Pulmonary artery endothelial cell (primary cell): ENCODE measurements at regions not wholly inside any gene's neighbourhood (a gene's known extent, or its start where the extent isn't known, plus 50 kb on each side); places are given as distances from the start of the nearest gene placed in this dataset.
"Not testable (repeated sequence)": the region's sequence is repeated elsewhere in the genome, so short reads cannot be mapped to it uniquely, and the experiment has no call there.

Experiments used
- DNase-seq: peaks from one replicate; pipeline ENCODE4 v3.0.0-alpha.2; 2011; ENCODE audit warnings: low read depth, low spot score

DNA sequence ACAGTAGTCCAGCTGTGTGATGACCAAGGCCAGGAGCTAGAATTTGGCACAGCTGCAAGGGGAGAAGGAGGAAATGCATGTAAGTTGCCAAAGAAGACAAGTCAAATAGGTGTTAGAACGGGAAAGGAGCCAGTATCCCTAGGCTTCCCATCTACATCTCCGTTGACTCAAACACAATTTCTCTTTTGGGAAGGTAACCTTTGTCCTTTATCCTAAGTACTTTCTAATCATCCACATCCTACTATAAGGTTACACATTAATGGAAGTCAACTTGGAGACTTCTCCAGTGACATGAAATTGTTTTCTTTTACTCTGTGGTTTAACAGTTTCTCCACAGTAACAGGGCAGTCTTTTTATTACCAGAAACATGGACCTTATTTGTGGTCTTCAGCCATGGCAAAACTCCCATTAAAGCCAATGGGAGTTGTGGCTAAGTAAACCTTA lies 620.0 kb downstream of the ANKRD50 start:
- no peak for DNase-seq

GRCh38 chr4:124095621-124096020 lies 616.9 kb downstream of the ANKRD50 start:
- DNase-seq: no peak

DNA sequence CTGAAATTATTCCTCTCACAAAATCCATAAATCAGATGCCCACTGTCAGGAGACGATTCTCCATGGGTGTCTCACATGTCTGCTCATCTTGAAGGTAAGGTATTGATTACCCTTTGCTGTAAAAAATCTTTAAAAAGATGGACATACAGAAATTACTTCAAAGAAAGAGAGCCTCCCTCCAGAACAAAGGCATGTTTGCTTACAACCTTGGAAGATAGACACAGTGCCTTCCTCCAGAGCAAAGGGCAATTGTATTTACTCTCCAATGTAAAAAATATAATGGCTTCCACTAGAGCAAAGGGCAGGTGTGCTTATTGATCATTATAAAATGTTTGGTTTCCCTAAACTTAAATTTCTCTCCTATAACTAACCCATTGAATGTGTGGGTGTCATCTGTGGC lies 616.2 kb downstream of the ANKRD50 start:
- no peak for DNase-seq

- DNase-seq: no peak
Observed at GRCh38 chr4:124097447-124097846, 615.1 kb downstream of the ANKRD50 start.

- no peak for DNase-seq
Observed at GRCh38 chr4:124104101-124104500, 608.4 kb downstream of the ANKRD50 start.

- DNase-seq: no peak
Observed at GRCh38 chr4:124104628-124105027, 607.9 kb downstream of the ANKRD50 start.

DNA sequence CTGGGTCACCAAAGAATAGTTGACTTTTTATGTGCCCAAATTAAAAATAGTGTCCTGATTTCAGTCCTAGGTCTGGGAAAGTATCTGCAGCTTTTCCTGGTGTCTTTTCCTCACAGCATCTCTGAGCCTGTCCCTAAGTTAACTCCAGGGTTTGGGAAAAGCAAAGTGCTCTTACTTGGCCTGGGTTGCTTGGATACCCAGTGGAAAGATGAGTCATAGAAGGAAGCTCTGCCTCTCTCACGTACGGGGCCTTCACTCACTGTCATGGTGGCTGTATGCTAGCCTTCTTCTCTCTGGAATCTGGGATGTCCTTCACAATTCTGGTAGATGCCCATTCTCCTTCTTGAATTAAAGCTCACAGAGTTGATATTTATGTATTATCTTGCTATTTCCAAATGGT lies 607.3 kb downstream of the ANKRD50 start:
- no peak for DNase-seq

DNA sequence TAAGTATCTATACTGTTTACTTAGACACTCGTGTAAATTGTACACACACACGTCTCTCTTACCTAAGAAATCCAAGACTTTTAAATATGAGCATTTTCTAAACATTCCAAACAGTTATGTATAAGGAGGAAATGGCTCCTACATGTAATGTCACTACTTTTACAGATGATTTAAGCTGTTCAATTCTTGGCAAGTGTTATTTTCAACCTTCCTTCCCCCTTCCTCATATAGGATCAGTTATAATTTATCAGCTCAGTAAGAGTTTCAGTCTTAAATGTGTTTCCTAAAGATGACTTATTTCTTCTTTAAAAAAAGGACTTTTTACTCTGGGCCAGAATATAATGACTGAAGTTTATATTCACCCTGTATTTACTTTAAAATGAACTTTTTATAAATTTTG lies 601.1 kb downstream of the ANKRD50 start:
- DNase-seq: no peak

DNA sequence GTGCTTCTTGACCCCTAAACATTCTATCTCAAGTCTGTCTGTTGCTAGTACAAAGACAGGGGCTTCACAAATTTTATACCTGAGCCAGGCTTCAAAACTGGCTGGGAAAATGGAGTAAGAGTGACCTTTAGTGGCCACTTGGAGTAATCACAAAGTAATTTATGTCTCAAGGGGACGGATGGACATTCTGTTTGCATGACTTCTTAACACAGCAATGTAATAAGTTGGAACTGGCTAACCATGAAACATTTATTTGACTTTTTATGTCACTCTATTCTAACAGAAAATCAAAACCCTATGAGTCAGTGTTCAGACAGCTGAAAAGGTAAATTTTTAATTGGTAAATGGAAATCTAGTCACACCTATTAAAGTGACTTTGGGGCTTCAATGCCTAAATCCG lies 600.6 kb downstream of the ANKRD50 start:
- DNase-seq: peak; percentile 68

GRCh38 chr4:124118061-124118460 lies 594.5 kb downstream of the ANKRD50 start:
- DNase-seq: no peak

DNA sequence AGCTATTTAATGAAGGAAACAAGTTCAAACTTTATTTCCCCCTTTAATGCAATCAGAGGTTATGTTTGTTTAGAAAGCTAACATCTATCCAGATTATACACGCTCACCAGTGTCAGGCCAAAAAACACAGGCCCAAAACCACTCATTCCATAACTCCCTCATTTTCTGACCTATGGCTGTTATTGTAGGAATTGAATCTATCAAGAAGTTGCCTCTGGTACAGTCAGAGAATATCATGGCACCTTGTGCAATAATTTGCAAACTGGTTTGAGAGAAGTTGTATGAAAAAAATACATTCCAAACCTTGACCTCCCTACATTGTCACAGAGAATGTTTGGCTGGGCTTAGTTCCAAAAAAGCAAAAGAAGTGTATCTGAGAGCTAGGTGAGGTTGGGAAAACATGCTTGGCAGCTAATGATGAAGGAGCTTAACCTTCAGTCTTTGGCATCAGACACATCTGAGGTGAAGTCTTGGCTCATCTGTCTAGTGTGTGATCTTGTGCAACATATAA lies 591.0 kb downstream of the ANKRD50 start:
- DNase-seq: no peak

DNA sequence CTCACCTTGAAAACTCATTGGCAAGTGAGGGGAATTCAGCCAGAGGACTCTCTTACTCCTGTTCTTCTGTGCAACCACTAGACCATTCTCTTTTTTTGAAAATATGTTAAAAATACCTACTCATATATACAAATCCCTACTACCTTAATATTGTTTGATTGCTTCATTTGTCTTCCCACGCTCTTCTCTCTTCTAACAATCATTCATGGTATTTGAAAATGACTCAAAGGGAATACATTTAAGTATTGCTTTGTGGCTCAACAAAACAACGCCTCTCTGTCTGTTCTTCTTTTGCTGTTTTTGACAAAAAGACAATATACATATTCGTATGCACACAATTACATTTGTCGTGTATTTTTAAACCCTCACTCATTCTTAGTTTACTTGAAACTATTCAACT lies 589.4 kb downstream of the ANKRD50 start:
- DNase-seq: no peak

GRCh38 chr4:124123721-124124120 lies 588.8 kb downstream of the ANKRD50 start:
- no peak for DNase-seq

- DNase-seq: not testable (repeated sequence)
Observed at GRCh38 chr4:124131324-124131723, 581.2 kb downstream of the ANKRD50 start.

GRCh38 chr4:124132161-124132560 lies 580.4 kb downstream of the ANKRD50 start:
- DNase-seq: no peak

GRCh38 chr4:124133753-124134152 lies 578.8 kb downstream of the ANKRD50 start:
- DNase-seq: no peak

GRCh38 chr4:124135409-124135813 lies 577.1 kb downstream of the ANKRD50 start:
- DNase-seq: no peak

- no peak for DNase-seq
Observed at GRCh38 chr4:124139044-124139443, 573.5 kb downstream of the ANKRD50 start.

- no peak for DNase-seq
Observed at GRCh38 chr4:124143632-124144031, 568.9 kb downstream of the ANKRD50 start.

- no peak for DNase-seq
Observed at GRCh38 chr4:124144238-124144654, 568.3 kb downstream of the ANKRD50 start.

DNA sequence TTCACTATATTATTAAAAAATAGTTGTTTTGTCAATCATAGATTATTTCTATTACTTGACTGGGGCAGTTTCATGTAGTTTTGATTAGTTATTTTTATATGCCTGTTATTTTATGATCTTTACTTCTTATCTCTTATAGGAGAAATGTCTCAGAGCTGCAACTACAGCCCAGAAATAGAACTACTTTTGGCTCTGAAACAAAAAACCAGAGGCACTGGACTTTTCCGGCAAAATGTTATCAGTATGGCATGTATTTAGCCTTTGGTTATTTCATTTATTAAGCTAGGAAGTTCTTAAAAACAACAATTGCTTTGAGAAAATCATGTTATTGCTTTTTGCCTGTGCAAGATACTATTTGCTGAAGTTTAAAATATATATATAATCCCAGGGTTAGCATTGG lies 566.5 kb downstream of the ANKRD50 start:
- no peak for DNase-seq

DNA sequence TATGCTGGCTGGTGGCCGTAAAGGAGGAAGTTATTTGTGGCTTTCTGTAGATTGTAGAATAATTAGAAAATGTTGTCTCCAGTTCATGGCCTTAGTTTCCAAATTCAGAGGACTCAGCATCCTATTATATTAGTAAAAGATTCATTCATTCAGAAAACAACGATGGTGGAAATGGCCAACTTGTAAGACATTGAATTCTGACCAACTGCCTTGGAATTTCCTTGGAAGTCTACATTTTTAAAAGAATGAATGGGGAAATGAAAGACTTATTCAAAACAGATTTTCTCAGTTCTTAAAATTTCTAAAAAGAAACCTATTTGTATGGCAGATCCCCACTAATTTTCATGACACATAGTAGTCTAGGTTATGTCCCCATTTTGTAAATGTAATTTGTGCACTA lies 561.5 kb downstream of the ANKRD50 start:
- DNase-seq: no peak

- DNase-seq: no peak
Observed at GRCh38 chr4:124152132-124152531, 560.4 kb downstream of the ANKRD50 start.

DNA sequence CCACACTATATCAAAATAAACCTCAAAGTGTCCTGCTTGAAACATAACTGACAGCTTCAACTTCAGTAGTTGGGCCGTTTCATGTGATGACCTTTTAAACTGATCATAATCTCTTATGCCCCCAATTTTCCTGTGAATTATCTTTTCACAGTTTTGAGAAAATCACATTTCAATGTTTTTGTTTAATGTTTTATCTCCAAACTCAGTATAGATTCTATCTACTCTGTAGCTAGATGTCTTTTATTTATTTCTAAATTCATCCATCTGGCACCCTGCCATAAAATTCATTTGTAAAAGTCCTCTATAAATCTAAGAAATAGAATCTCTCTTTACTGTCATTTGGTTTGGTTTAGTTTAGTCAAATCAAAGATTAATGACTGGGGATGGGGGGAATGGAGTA lies 557.3 kb downstream of the ANKRD50 start:
- DNase-seq: no peak
